ENCODE measurements at regions not wholly inside any gene's neighbourhood (a gene's known extent, or its start where the extent isn't known, plus 50 kb on each side); places are given as distances from the start of the nearest gene placed in this dataset.

DNA sequence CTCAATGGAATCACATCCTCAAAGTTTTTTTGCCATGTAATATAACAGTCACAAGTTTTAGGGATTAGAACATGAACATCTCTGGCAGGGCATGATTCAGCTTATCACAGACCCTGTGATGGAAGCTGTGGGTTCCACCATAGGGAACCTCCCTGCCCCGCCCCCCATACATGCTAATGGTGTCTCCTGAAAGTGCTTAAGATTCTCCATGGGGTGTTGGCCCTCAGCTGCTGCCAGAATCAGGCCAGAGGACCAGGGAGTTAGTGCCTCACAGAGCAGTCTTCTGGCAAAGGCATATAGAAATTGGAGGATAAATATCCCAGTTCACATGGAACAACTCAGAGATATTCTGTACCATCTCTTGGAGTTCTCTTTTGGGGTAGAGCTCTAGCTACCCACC is 119.4 kb downstream of the RAB11FIP2 start:
- no peak for DNase-seq (ENCODE audit: low read depth)
- TF ChIP-seq, protein P1, sequence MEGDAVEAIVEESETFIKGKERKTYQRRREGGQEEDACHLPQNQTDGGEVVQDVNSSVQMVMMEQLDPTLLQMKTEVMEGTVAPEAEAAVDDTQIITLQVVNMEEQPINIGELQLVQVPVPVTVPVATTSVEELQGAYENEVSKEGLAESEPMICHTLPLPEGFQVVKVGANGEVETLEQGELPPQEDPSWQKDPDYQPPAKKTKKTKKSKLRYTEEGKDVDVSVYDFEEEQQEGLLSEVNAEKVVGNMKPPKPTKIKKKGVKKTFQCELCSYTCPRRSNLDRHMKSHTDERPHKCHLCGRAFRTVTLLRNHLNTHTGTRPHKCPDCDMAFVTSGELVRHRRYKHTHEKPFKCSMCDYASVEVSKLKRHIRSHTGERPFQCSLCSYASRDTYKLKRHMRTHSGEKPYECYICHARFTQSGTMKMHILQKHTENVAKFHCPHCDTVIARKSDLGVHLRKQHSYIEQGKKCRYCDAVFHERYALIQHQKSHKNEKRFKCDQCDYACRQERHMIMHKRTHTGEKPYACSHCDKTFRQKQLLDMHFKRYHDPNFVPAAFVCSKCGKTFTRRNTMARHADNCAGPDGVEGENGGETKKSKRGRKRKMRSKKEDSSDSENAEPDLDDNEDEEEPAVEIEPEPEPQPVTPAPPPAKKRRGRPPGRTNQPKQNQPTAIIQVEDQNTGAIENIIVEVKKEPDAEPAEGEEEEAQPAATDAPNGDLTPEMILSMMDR (IDR thresholded peaks at IDR 0.05; ENCODE audit: low read length, missing control alignments): no peak
- H3K4me3 ChIP-seq (replicated peaks; ENCODE audit: low read depth, low read length): no peak overlapping the region

DNA sequence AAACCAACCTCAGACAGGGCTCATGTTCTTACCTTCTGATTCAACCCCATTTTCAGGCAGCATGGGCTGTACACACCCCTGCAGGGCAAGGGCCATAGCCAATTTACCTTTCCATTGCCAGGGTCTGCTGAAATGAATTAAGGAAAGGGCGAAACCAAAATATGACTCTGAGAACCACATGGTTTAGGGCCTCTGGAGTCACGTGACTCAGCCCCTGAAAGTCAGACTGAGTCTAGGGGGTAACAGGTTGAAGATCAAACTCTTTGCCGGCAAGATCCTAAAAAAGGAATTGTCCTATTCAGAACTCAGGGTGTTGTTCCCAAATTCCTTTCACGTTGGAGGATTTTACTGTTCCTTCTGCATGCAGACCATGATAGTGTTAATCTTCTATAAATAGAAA is 118.9 kb downstream of the RAB11FIP2 start:
- TF ChIP-seq, protein P1 (IDR thresholded peaks at IDR 0.05; ENCODE audit: low read length, missing control alignments): no peak
- H3K4me3 ChIP-seq (replicated peaks; ENCODE audit: low read depth, low read length): no peak overlapping the region
- DNase-seq (ENCODE audit: low read depth): no peak

DNA sequence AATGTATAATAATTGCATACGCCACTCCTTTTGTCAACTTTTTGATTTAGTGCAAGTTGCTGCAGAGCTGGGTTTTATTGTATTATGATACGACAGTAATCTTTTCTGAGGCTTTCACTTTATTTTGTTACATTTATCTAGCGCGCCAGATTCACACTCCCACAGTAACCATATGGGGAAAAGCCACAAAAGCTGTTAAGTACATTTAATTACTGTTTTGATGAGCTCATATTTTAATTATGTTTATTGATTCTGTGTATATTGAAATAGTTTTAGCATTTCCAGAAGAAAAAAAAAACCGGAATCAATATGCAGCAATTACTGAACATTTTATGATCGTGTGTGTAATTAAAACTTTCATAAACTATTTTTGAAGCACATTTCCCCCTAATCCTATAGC is 118.5 kb downstream of the RAB11FIP2 start:
- TF ChIP-seq, protein P1 (IDR thresholded peaks at IDR 0.05; ENCODE audit: low read length, missing control alignments): no peak
- no peak overlapping the region for H3K4me3 ChIP-seq (replicated peaks; ENCODE audit: low read depth, low read length)
- no peak for DNase-seq (ENCODE audit: low read depth)

DNA sequence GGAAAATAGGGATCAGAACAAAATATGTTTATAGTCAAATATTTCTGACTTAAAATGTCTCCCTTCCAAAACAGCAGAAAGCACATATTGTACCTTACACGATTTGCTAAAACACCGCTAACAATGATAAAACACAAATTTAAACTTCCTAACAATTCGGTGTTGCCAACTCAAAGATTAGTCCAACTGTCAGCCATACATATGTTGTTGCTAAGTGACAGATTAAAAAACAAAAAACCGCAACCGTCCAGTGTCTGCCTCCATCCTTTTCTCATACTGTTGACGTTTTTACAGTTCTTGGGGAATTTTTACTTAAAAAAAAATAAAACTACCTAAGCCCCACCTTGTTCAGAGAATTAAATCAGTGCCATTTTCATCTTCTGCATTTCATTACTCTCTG is 118.0 kb downstream of the RAB11FIP2 start:
- TF ChIP-seq, protein P1 (IDR thresholded peaks at IDR 0.05; ENCODE audit: low read length, missing control alignments): no peak
- no peak for DNase-seq (ENCODE audit: low read depth)
- H3K4me3 ChIP-seq (replicated peaks; ENCODE audit: low read depth, low read length): no peak overlapping the region

DNA sequence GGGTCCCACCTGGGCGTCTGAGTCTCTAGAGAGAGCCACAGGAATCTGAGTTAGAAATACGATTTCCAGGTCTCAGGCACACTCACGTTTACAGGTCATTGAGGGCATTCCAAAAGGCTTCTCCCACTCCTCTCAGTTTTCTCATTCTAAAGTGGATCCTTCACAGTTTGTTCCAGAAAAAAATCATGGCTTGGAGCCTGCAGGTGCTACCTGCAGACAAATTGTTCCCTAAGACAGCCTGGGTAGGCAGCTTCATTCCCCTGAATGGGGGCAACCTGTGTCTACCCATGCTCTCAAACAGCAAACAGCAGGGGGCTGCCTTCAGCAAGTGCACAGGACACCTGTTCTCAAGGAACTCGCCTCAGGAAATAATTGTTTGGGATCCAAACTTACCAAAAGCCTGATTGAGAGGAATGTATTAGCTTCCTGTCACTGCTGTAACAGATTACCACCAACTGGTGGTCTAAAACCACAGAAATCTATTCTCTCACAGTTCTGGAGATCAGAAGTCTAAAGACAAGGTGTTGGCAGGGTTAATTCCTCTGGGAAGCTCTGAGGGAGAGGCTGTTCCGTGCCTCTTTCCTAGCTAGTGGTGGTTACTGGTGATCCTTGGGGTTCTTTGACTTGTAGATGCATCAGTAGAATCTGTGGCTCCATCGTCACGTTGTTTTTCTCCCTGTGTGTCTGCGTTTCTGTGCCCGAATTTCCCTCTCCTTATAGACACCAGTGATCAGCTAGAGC is 117.2 kb downstream of the RAB11FIP2 start:
- no peak overlapping the region for H3K4me3 ChIP-seq (replicated peaks; ENCODE audit: low read depth, low read length)
- TF ChIP-seq, protein P1 (IDR thresholded peaks at IDR 0.05; ENCODE audit: low read length, missing control alignments): no peak
- no peak for DNase-seq (ENCODE audit: low read depth)

DNA sequence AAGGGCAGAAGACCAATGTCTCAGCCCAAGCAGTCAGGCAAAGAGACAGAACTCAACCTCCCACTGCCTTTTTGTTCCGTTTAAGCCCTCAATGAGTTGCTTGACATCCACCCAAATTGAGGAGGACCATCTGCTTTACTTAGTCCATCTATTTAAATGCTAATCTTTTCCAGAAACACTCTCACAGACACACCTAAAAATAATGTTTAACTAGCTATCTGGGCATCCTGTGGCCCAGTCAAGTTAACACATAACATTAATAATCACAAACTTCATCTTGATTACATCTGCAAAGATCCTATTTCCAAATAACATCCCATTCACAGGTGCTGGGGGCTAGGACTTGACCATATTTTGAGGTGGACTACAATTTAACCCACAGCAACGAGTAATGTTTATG is 115.7 kb downstream of the RAB11FIP2 start:
- no peak overlapping the region for H3K4me3 ChIP-seq (replicated peaks; ENCODE audit: low read depth, low read length)
- no peak for DNase-seq (ENCODE audit: low read depth)
- TF ChIP-seq, protein P1 (IDR thresholded peaks at IDR 0.05; ENCODE audit: low read length, missing control alignments): no peak

DNA sequence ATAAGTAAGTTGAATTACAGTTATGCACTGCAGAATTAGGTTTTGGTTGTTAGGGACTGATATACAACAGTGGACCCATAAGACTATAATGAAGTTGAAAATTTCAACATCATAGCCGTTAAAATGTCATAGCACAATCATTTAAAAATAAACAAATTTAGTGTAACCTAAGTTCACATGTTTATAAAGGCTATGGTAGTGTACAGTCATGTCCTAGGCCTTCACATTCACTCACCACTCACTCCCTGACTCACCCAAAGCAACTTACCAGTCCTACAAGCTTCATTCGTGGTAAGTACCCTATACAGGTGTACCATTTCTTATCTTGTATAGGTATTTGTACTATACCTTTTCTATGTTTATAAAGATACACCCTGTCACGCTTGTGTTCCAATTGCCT is 113.7 kb downstream of the RAB11FIP2 start:
- H3K4me3 ChIP-seq (replicated peaks; ENCODE audit: low read depth, low read length): no peak overlapping the region
- TF ChIP-seq, protein P1 (IDR thresholded peaks at IDR 0.05; ENCODE audit: low read length, missing control alignments): no peak
- no peak for DNase-seq (ENCODE audit: low read depth)
